Activated CD4-positive, alpha-beta memory T cell treated with anti-CD3 and anti-CD28 coated beads, Interleukin-2, amount 10 ng/mL, durations not matched to agents 7 days and 5 days (primary cell): ENCODE measurements at regions not wholly inside any gene's neighbourhood (a gene's known extent, or its start where the extent isn't known, plus 50 kb on each side); places are given as distances from the start of the nearest gene placed in this dataset.

Experiments used
- CTCF ChIA-PET: fragments of 350-600 bp; sonication (Branson Sonifier 250); formaldehyde crosslinking; loops from one replicate; lab custom pipeline; 2021; ENCODE audit warnings: antibody characterized with exemption, inconsistent platforms; lab: Charles Lee
- POLR2A ChIA-PET: fragments of 350-600 bp; sonication (Branson Sonifier 250); formaldehyde crosslinking; loops from one replicate; lab custom pipeline; 2021; ENCODE audit warnings: antibody characterized with exemption; lab: Charles Lee
- DNase-seq: peaks from one replicate; pipeline ENCODE4 v3.0.0-alpha.2; 2020
- H3K27ac Mint-ChIP-seq: one replicate; pipeline ENCODE4 v1.8.0; 2021; ENCODE audit warnings: mild to moderate bottlenecking, mixed read lengths
- H3K27me3 Mint-ChIP-seq: one replicate; pipeline ENCODE4 v1.8.0; 2021; ENCODE audit warnings: mixed read lengths
- H3K36me3 Mint-ChIP-seq: one replicate; pipeline ENCODE4 v1.8.0; 2021; ENCODE audit warnings: low read depth, mixed read lengths
- H3K4me1 Mint-ChIP-seq: one replicate; pipeline ENCODE4 v1.8.0; 2021; ENCODE audit warnings: mixed read lengths
- H3K4me3 Mint-ChIP-seq: one replicate; pipeline ENCODE4 v1.8.0; 2021; ENCODE audit warnings: mild to moderate bottlenecking, mixed read lengths
- H3K9me3 Mint-ChIP-seq: one replicate; pipeline ENCODE4 v1.8.0; 2021; ENCODE audit warnings: mixed read lengths

DNA sequence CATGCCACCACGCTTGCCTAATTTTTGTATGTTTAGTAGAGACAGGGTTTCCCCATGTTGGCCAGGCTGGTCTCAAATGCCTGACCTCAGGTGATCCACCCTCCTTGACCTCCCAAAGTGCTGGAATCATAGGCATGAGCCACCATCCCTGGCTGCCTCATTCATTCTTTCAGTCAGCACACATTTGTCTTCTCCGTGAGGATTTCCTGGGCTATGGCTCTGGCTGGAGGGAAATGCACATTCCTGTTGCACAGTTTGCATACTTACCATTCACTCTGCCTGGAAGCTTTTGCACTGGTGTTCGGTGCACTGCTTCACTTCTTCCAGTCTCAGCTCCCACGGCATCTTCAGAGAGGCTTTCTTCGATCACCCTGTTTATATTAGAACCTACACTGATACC, 267.8 kb downstream of the STIM2 start:
- Mint-ChIP-seq H3K36me3 (no peaks in the 10 kb centered on the region), H3K27me3 (no peaks in the 10 kb centered on the region), H3K4me3 (no peak overlapping the region), H3K9me3 (no peaks in the 10 kb centered on the region), H3K27ac (no peak overlapping the region), H3K4me1 (no peaks in the 10 kb centered on the region)
- DNase-seq, result no peak
- POLR2A ChIA-PET, result no interaction called here
- CTCF ChIA-PET, result no interaction called here

DNA sequence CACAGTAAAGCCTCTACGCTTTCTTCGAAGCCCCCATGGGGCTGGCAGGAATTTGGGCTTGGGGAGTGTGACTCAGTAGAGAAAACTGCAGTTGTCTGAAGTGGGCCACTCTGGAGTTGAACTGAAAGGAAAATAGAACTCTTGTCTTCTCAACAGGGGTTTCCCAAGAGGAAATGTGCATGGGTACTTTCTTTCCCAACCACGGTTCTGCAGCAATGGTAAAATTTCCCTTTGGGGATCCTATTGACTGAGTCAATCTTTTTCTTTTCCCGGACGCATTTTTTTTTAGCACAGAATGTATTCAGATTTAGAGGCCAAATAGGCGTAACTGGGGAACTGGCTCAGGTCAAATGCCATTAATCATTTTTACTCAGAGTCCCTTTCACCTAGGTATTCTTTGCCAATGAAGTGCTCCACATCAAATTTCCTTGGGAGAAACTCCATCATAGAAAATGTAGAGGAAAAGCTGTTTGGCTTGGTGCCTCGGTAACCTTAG, 269.3 kb downstream of the STIM2 start:
- ChIA-PET CTCF (no interaction called here), POLR2A (no interaction called here)
- no peaks in the 10 kb centered on the region for H3K9me3 Mint-ChIP-seq
- H3K27me3 Mint-ChIP-seq, result no peaks in the 10 kb centered on the region
- no peaks in the 10 kb centered on the region for H3K4me1 Mint-ChIP-seq
- H3K36me3 Mint-ChIP-seq, result no peaks in the 10 kb centered on the region
- H3K27ac Mint-ChIP-seq, result no peak overlapping the region
- no peak for DNase-seq
- H3K4me3 Mint-ChIP-seq, result no peak overlapping the region

DNA sequence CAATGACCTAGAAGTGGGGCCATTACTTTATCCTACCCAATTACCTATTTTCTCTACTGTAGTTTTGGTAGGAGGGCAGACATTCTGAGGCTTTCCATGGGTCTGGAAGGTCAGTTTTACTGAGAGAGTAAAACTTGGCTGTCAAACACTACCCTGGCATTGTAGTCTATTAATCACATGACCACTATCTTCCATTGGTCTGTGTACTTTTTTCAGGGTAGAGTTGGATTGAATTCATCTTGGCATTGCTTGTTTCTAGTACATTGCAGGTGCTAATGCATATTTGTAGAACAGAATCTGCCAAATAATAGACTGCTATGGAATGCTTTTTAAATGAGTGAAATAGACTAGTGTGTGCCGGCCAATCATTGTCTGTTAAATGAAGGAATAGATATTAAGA, 271.9 kb downstream of the STIM2 start:
- ChIA-PET POLR2A (no interaction called here), CTCF (no interaction called here)
- no peak overlapping the region for H3K27ac Mint-ChIP-seq
- no peaks in the 10 kb centered on the region for H3K27me3 Mint-ChIP-seq
- no peak for DNase-seq
- no peaks in the 10 kb centered on the region for H3K9me3 Mint-ChIP-seq
- no peaks in the 10 kb centered on the region for H3K4me1 Mint-ChIP-seq
- H3K36me3 Mint-ChIP-seq, result no peaks in the 10 kb centered on the region
- no peak overlapping the region for H3K4me3 Mint-ChIP-seq

DNA sequence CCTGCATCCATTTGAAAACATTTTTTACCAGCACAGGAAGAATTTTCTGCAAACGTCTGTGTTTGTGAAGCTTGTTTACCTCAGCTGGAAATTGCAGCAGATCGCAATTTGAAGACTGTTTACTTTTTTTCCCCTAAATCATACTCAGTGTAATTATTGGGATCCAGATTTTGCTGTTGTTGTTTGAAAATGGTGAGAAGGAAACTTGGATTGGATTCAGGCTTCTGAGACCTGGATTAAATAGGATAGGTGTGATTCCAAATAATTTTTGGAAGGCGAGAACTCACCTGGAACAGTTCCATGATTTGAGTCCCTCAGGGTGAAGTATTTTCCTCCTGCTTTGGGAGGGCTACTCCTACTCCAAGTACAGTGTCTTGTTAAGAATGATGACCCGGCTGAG, 279.8 kb downstream of the STIM2 start:
- Mint-ChIP-seq H3K27ac (no peak overlapping the region), H3K9me3 (no peaks in the 10 kb centered on the region), H3K4me3 (no peak overlapping the region), H3K4me1 (no peaks in the 10 kb centered on the region), H3K27me3 (no peaks in the 10 kb centered on the region), H3K36me3 (no peaks in the 10 kb centered on the region)
- no peak for DNase-seq
- ChIA-PET CTCF (no interaction called here), POLR2A (no interaction called here)

DNA sequence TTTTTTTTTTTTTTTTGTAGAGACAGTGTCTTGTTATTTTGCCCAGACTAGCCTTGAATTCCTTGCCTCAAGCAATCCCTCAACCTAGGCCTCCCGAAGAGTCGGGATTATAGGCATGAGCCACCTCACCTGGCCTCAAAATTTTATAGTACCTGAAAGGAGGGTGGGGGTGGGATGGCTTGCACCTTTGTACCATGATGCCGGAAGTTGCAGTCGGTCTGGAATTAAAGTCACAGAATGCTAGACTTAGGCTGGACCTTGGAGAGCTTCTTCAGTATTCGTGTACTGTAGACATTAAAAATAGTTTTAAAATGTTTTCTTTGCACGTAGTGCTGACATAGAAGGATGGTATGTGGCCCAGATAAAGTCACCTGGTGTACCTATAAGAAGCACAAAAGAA, 280.9 kb downstream of the STIM2 start:
- H3K27me3 Mint-ChIP-seq, result no peaks in the 10 kb centered on the region
- no peak overlapping the region for H3K27ac Mint-ChIP-seq
- H3K4me3 Mint-ChIP-seq, result no peak overlapping the region
- H3K4me1 Mint-ChIP-seq, result no peaks in the 10 kb centered on the region
- ChIA-PET CTCF (no interaction called here), POLR2A (no interaction called here)
- H3K36me3 Mint-ChIP-seq, result no peaks in the 10 kb centered on the region
- no peak for DNase-seq
- peaks cover 3% of the 10 kb centered on the region for H3K9me3 Mint-ChIP-seq

DNA sequence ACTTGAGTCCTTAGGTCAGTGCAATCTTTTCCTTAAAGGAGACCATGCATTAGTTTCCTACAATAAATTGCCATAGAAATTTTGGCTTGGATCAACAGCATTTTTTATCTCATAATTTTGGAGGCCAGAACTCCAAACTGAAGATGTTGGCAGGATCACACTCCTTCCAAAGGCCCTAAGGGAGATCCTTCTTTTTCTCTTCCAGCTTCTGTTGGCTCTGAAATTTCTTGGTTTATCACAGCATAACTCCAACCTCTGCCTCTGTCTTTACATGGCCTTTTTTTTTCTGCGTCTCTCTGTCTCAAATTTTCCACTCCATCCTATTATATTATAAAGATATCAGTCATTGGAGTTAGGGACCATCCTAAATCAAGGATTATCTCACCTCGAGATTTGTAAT, 282.2 kb downstream of the STIM2 start:
- H3K4me1 Mint-ChIP-seq, result no peaks in the 10 kb centered on the region
- no peak overlapping the region for H3K4me3 Mint-ChIP-seq
- ChIA-PET CTCF (no interaction called here), POLR2A (no interaction called here)
- no peak for DNase-seq
- H3K36me3 Mint-ChIP-seq, result no peaks in the 10 kb centered on the region
- H3K9me3 Mint-ChIP-seq, result peaks cover 3% of the 10 kb centered on the region
- H3K27ac Mint-ChIP-seq, result no peak overlapping the region
- no peaks in the 10 kb centered on the region for H3K27me3 Mint-ChIP-seq

DNA sequence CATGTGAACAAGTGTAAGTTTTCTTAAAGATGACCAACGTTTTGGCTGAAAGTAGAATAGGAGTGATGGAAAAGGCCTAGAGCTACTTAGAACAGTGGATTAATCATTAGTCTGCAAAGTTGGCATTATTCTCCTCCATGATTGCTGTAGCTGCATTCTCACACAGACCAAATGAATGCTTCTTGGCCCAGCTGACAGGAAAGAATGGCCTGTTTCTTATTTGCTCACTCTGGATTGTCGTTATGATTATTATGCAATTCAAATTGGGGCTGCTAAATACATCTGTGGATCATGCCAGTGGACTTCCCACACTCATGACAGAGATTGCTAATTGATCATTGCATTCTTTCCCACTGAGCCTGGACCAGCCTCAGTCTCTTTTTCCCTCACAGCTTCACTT, 285.0 kb downstream of the STIM2 start:
- no peak overlapping the region for H3K4me3 Mint-ChIP-seq
- POLR2A ChIA-PET, result interaction anchor here (0.6 kb wide), 1 partner anchor 459 kb away, joined by 3 read pairs; no protein-coding TSS in a partner anchor
- no peak overlapping the region for H3K27ac Mint-ChIP-seq
- no peaks in the 10 kb centered on the region for H3K27me3 Mint-ChIP-seq
- DNase-seq, result no peak
- CTCF ChIA-PET, result no interaction called here
- no peaks in the 10 kb centered on the region for H3K4me1 Mint-ChIP-seq
- H3K9me3 Mint-ChIP-seq, result peaks cover 3% of the 10 kb centered on the region
- no peaks in the 10 kb centered on the region for H3K36me3 Mint-ChIP-seq

DNA sequence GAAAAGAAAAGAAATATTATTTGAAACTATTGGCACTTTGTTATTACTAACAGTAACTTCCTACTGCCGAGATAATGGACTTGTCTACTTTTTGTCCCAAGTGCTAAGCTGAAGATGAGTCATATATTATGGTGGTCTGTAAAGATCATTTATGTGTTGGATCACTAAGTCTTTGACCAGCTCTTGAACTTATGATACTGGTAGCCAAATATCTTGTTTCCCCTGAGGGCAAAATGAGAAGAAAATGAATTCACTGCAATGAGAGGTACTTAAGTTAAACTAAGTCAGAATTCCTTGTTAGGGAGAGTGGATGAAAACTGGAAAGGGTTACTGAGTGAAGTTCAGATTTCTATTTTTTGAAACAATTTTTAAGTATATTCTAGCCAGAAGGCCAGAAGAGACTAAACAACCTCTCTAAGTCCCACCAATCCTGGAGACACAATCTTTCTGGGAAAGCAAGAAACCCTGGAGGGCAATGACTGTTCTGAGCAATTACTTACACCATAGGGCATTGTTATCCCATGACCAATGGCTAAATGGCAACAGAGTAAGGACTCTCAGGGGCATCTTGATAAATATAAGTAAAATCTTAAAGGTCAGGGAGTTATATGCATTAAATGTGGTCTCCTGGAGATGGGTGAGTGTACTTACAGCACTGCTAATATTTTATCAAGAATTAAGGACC, 287.7 kb downstream of the STIM2 start:
- peaks cover 3% of the 10 kb centered on the region for H3K9me3 Mint-ChIP-seq
- CTCF ChIA-PET, result no interaction called here
- H3K27me3 Mint-ChIP-seq, result no peaks in the 10 kb centered on the region
- H3K4me3 Mint-ChIP-seq, result no peak overlapping the region
- POLR2A ChIA-PET, result no interaction called here
- no peak overlapping the region for H3K27ac Mint-ChIP-seq
- H3K4me1 Mint-ChIP-seq, result no peaks in the 10 kb centered on the region
- no peaks in the 10 kb centered on the region for H3K36me3 Mint-ChIP-seq
- DNase-seq, result no peak

DNA sequence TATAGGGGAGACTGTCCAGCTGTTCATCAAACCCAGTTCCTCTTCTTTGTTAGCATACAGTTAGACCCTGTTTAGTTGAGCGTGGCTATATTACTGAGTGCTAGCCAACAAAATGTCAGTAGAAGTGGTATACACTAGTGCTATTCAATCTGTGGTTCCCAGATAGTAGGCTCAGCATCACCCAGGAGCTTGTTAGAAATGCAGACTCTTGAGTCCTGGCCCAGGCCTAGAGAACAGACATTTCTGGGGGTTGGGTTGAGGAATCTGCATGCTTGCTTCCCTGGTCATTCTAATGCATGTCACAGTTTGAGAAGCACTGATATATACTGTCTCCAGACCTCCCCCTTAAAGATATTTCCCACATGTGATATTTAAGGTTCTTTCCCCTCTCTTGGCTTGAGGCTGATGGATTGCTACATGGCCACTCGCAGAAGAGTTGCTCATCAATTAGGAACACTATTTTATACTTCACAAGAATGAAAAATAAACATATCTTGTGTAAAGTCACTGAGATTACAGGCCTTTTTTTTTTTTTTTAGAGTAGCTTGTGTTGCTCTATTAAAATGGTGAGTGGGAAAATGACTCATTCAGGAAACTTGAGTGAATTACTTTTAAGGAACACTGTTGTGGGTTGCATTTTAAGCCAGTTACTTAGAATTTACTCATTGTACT, 289.0 kb downstream of the STIM2 start:
- Mint-ChIP-seq H3K27ac (no peak overlapping the region), H3K36me3 (no peaks in the 10 kb centered on the region), H3K4me1 (no peaks in the 10 kb centered on the region), H3K9me3 (peaks cover 3% of the 10 kb centered on the region), H3K27me3 (no peaks in the 10 kb centered on the region), H3K4me3 (no peak overlapping the region)
- CTCF ChIA-PET, result no interaction called here
- POLR2A ChIA-PET, result no interaction called here
- DNase-seq, result no peak

DNA sequence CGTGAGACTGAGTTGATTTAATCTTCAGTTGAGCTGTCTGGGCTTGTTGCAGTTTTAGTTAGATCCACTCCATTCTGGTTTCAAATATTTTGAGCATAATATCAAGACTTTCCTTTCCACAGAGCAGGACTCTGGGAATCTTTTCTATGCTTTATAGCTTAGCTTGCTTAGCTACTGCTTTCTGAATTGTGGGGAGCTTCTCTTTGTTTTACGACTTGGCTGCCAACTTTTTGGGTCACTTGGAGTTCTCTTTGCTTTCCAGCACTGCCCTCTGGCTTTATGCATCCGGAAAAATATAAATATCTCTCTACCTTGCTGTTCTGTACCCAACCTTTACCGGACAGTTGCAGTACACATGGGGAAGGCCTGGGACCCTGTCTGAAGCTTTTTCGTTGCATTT, 292.1 kb downstream of the STIM2 start:
- DNase-seq, result no peak
- Mint-ChIP-seq H3K9me3 (no peaks in the 10 kb centered on the region), H3K4me1 (no peaks in the 10 kb centered on the region), H3K36me3 (no peaks in the 10 kb centered on the region), H3K27ac (no peak overlapping the region), H3K27me3 (no peaks in the 10 kb centered on the region), H3K4me3 (no peak overlapping the region)
- ChIA-PET POLR2A (no interaction called here), CTCF (no interaction called here)

DNA sequence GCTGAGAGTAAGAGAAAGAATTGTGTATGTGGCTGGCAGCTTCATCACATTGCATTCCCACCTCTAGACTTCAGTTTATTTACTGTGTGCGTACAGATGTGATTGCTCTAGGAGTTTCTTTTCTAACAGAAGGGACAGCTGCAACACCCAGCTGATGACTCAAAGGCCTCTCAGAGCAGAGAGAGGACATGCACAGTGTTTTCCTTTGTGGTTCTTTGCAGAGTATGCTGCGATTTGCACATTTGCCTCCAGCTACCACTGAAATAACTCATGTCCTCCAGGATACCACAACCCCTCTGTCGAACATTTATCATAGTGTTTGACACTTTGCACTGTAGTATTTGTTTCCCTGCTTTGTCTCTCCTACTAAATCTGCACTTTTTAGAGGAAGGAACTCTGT, 294.1 kb downstream of the STIM2 start:
- CTCF ChIA-PET, result no interaction called here
- H3K4me1 Mint-ChIP-seq, result no peaks in the 10 kb centered on the region
- H3K27me3 Mint-ChIP-seq, result no peaks in the 10 kb centered on the region
- H3K4me3 Mint-ChIP-seq, result no peak overlapping the region
- POLR2A ChIA-PET, result no interaction called here
- no peak for DNase-seq
- H3K36me3 Mint-ChIP-seq, result no peaks in the 10 kb centered on the region
- no peak overlapping the region for H3K27ac Mint-ChIP-seq
- H3K9me3 Mint-ChIP-seq, result no peaks in the 10 kb centered on the region

DNA sequence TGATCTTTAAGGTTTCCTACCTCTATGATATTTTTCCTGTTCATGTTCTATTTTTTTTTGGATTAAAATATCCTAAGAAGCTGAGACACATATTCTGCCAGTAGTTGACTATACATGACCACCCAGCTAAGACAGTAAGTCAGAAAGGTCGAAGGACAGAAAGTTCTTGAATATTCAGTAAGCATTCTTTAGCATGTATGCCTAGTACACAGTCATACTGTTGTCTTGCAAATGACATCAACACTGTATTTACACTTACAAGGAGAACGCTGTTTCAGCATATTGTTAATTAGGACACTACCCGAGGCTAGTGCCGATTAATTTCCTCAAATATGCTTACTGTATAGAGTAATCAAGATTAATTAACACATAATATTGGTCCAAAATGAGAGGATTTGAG, 300.6 kb downstream of the STIM2 start:
- Mint-ChIP-seq H3K9me3 (no peaks in the 10 kb centered on the region), H3K4me1 (no peaks in the 10 kb centered on the region), H3K27ac (no peak overlapping the region), H3K36me3 (no peaks in the 10 kb centered on the region), H3K27me3 (no peaks in the 10 kb centered on the region), H3K4me3 (no peak overlapping the region)
- ChIA-PET POLR2A (no interaction called here), CTCF (no interaction called here)
- DNase-seq, result no peak

DNA sequence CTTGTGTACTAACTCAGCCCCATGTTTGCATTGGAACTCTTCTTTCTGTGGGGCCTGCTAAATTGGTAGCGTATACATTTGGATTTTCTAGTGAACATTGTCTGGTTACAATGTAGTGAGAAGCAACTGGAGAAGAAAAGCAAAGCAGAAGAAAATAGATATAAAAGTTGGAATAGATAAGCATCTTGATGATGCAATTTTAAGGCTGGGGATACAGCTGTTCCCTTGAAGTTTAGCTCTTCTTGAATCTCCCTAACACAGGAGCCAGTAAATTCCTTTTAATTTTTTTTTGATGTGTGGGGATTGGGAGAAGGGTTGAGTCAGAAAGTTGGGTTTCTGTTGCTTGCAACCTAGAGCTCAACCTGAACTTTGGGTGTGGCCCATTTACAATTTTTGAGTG, 308.1 kb downstream of the STIM2 start:
- H3K9me3 Mint-ChIP-seq, result no peaks in the 10 kb centered on the region
- ChIA-PET POLR2A (no interaction called here), CTCF (no interaction called here)
- no peak overlapping the region for H3K4me3 Mint-ChIP-seq
- H3K27ac Mint-ChIP-seq, result no peak overlapping the region
- no peaks in the 10 kb centered on the region for H3K4me1 Mint-ChIP-seq
- DNase-seq, result no peak
- no peaks in the 10 kb centered on the region for H3K27me3 Mint-ChIP-seq
- H3K36me3 Mint-ChIP-seq, result no peaks in the 10 kb centered on the region

DNA sequence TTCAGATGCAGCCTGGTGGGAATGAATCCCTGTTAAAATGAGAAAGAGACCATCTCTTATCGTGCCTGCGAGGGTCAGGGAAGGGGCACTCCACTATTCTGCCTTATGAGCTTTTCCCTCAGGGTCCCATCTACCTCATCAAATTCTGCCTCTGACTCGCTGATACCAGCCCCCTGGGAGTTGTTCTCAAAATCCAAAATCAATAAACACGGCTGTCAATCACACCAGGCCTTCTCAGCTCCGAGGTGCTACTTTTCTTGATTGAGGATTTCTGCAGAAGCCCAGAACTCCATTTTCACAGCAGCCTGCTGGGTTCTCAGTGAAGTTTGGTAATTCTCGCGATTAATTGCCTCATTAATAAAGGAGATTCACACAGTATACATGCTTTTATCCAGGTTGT, 312.6 kb downstream of the STIM2 start:
- peaks cover 3% of the 10 kb centered on the region for H3K9me3 Mint-ChIP-seq
- H3K27me3 Mint-ChIP-seq, result no peaks in the 10 kb centered on the region
- no peak overlapping the region for H3K4me3 Mint-ChIP-seq
- CTCF ChIA-PET, result interaction anchor here (1.0 kb wide), 1 partner anchor 844 kb away, joined by 3 read pairs; no protein-coding TSS in a partner anchor
- no peaks in the 10 kb centered on the region for H3K4me1 Mint-ChIP-seq
- POLR2A ChIA-PET, result no interaction called here
- no peak overlapping the region for H3K27ac Mint-ChIP-seq
- H3K36me3 Mint-ChIP-seq, result no peaks in the 10 kb centered on the region
- DNase-seq, result no peak
